ENCODE measurements at regions not wholly inside any gene's neighbourhood (a gene's known extent, or its start where the extent isn't known, plus 50 kb on each side); places are given as distances from the start of the nearest gene placed in this dataset.

- Histone ChIP-seq H4K20me1 (replicated peaks; ENCODE audit: control insufficient read depth, insufficient read depth, low read length) (no peaks in the 10 kb centered on the region), H3K4me3 (no peak overlapping the region), H3K4me2 (ENCODE audit: insufficient read depth, low read length) (no peak overlapping the region), H3K4me1 (replicated peaks in 1 of 2; ENCODE audit: control insufficient read depth in 2 of 2, insufficient read depth in 2 of 2, low read length in 2 of 2) (no peaks in the 10 kb centered on the region), H3K27ac (ENCODE audit: extremely low read depth, low read depth, low read length) (no peak overlapping the region), H3K9me1 (ENCODE audit: control insufficient read depth, insufficient read depth, low read length) (no peaks in the 10 kb centered on the region), H3K79me2 (ENCODE audit: control insufficient read depth, insufficient read depth, low read length) (no peaks in the 10 kb centered on the region), H3K9ac (ENCODE audit: insufficient read depth in 1 of 2, low read depth in 2 of 2, low read length in 2 of 2) (no peak overlapping the region), H3K27me3 (ENCODE audit: control insufficient read depth in 2 of 2, insufficient read depth in 2 of 2, low read length in 2 of 2) (peaks cover 0 to 47% of the 10 kb centered on the region in 2 experiments; a peak in 3 of 5 replicates), H3K9me3 (replicated peaks; ENCODE audit: control insufficient read depth, insufficient read depth, low read depth, low read length) (no peaks in the 10 kb centered on the region), H2AFZ (ENCODE audit: low read depth, low read length) (no peak overlapping the region), H3K36me3 (ENCODE audit: control insufficient read depth, insufficient read depth, low read length) (no peaks in the 10 kb centered on the region)
- FAIRE-seq = no peak
- in situ Hi-C loops (cut with MboI) = no loop called here
- no TSS peak for BruUV-seq (replicated peaks)
- ChIA-PET POLR2A (no interaction called here), CTCF (ENCODE audit: low intra/inter-chr PET ratio) (no interaction called here)
- intact Hi-C loops (cut with micrococcal nuclease) = no loop called here
- TF ChIP-seq HOMEZ (CRISPR knock-in tag; IDR thresholded peaks at IDR 0.05) (no peak), ILK (tag; IDR thresholded peaks at IDR 0.05; ENCODE audit: borderline replicate concordance, low read depth) (no peak), SIRT6 (IDR thresholded peaks at IDR 0.05; ENCODE audit: low read depth, low read length) (no peak), PYGO2 (tag; IDR thresholded peaks at IDR 0.05) (no peak), MYBL2 (IDR thresholded peaks at IDR 0.05; ENCODE audit: low read depth) (no peak), MYBL2 (CRISPR knock-in tag; IDR thresholded peaks at IDR 0.05; ENCODE audit: borderline replicate concordance) (no peak), E4F1 (CRISPR knock-in tag; IDR thresholded peaks at IDR 0.05; ENCODE audit: borderline replicate concordance) (no peak), ZNF124 (CRISPR knock-in tag; IDR thresholded peaks at IDR 0.05) (no peak), LEF1 (IDR thresholded peaks at IDR 0.05) (no peak), ZNF57 (CRISPR knock-in tag; IDR thresholded peaks at IDR 0.05) (no peak), ZNF436 (CRISPR knock-in tag; IDR thresholded peaks at IDR 0.05) (no peak), SOX6 (IDR thresholded peaks at IDR 0.05) (no peak), CSDE1 (IDR thresholded peaks at IDR 0.05) (no peak)
- ATAC-seq = no peak
- no peak for DNase-seq (ENCODE audit: extremely low read depth in 1 of 4, low spot score in 3 of 4)
- 0% methylated on average over 5 of the region's 9 CpGs for WGBS (ENCODE audit: insufficient coverage, low coverage, missing lambda C conversion rate)
These were observed 268.5 kb upstream of the HDAC4 start for GRCh38 chr2:239669181-239669898.
